Thyroid gland (tissue), 4 donors: ENCODE measurements at regions not wholly inside any gene's neighbourhood (a gene's known extent, or its start where the extent isn't known, plus 50 kb on each side); places are given as distances from the start of the nearest gene placed in this dataset.

Experiments
- POLR2A ChIP-seq, 2 donors: fragments of 450-650 bp; IDR thresholded peaks; one replicate each; pipeline ENCODE4 v1.6.1; 2017; ENCODE audit warnings: antibody characterized with exemption in 2 of 2, mild to moderate bottlenecking in 2 of 2, moderate library complexity in 1 of 2
- TF ChIP-seq, protein P1 (sequence below), 6 experiments: fragments of 200-600 bp in 3 of 6; fragments of 450-650 bp in 3 of 6; sonication (generic) in 3 of 6; IDR thresholded peaks; one replicate each; pipeline ENCODE4 v1.5.1; 2016 to 2019; ENCODE audit warnings: antibody characterized with exemption in 6 of 6, mild to moderate bottlenecking in 2 of 6, inconsistent platforms in 1 of 6, moderate library complexity in 1 of 6

DNA sequence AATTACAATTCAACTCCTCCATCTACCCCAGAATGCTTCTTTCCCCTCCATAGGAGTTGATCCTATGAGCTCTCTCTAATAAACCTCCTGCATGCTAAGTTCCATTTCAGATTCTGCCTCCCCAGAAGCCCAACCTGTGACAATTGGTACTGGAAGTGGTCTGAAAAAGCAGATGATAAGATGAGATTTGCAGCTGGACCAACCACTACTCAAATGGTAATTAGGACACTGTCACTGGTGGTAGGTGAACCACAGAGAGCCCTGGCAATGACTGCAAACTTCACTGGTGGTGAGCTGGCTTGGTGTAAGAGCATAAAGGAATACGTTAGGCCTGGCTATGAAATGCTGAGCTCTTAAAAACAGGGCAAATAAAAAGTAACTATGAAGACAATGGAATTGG, 112.6 kb downstream of the ESM1 start:
- TF ChIP-seq, protein P1, sequence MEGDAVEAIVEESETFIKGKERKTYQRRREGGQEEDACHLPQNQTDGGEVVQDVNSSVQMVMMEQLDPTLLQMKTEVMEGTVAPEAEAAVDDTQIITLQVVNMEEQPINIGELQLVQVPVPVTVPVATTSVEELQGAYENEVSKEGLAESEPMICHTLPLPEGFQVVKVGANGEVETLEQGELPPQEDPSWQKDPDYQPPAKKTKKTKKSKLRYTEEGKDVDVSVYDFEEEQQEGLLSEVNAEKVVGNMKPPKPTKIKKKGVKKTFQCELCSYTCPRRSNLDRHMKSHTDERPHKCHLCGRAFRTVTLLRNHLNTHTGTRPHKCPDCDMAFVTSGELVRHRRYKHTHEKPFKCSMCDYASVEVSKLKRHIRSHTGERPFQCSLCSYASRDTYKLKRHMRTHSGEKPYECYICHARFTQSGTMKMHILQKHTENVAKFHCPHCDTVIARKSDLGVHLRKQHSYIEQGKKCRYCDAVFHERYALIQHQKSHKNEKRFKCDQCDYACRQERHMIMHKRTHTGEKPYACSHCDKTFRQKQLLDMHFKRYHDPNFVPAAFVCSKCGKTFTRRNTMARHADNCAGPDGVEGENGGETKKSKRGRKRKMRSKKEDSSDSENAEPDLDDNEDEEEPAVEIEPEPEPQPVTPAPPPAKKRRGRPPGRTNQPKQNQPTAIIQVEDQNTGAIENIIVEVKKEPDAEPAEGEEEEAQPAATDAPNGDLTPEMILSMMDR (IDR thresholded peaks at IDR 0.05): no peak
- TF ChIP-seq POLR2A (IDR thresholded peaks at IDR 0.05): no peak
